HS-5 (cell line): ENCODE measurements at regions not wholly inside any gene's neighbourhood (a gene's known extent, or its start where the extent isn't known, plus 50 kb on each side); places are given as distances from the start of the nearest gene placed in this dataset.

ENCODE experiments used
- DNase-seq: peaks from one replicate; pipeline ENCODE4 v3.0.0-alpha.2; 2012; ENCODE audit warnings: low read depth

DNA sequence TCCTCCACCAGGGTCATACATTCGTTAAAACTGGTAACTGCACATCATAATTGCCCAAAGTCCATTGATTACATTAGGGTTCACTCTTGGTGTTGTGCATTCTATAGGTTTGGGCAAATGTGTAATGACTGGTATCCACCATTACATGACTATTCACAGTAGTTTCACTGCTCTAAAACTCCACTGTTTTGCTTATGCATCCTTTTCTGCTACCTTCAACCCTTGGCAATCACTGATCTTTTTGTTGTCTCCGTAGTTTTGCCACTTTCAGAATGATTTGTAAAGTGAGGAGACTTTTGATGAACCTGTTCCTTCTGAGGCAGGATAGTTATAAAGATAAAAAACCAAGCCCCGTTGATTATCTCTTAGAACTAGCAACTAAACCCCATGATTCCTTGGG, 187.3 kb upstream of the MCHR2 start:
- DNase-seq, result no peak

DNA sequence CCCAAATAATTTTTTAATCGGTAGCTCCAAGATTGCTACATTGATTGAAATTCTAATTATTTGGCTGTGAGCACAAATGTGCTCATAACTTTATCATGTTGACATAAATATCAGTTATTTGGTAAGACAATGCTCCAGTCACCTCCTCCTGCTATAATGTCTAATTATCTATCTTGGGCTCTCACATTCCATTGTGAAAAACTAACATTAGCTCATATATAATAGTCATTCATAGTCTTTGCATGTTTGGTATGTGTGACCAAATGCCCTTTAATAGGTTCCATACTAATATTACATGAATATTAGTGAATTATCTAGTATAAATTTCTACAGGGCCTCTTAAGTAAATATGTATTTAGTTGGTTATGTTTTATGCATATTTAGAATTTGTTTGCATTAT, 185.6 kb upstream of the MCHR2 start:
- no peak for DNase-seq

DNA sequence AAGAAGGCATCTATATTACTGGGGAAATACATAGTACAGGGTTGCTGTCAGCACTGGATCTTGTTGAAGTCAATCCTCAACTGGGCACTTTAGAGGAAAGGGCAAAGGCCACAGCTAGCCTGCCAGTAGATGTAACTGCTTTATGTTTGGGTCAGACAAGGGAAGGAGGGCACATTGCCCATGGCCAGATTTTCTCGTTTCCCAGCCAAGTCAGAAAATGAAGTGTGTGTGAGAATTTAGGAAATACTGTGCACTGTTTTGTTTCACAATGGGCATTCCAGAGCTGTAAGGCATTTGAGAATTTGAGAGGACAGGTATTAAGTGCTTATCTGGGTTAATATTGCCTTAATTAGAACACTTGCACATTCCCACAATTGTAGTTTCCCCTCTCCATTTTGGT, 183.9 kb upstream of the MCHR2 start:
- no peak for DNase-seq

DNA sequence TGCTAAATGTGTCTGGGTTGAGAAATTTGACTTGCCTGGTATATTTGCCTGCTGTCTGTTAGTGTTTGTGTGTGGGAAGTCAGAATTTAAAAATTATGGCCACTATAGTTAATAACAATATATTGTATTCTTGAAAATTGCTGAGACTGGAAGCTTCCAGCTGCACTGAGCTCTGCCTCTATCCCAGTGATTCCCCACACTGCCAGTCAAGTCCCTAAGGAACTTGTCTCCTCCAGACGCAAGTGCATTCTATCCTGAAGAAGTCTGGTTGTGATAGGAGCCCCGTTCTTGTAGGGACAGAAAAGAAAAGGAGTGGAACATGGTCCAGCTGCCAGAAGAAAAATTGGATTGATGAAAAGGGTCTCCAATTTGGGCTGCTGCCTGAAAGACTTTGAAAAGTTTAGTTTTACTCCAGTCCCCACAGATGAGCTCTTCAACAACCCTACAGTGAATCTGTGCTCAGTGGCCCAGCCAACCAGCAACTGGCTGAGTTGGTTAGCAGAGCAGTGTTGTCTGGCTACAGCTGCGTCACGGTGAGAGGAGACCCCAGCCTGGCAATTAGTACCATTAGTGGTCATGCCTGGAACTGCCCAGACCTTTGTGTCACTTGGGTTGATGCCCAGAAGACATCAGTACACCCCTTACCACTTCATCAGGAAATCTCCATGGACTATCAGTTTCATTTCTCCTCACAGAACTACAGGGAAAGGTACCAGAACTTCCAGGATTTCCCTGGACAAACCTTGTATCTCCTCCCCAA, 183.1 kb upstream of the MCHR2 start:
- no peak for DNase-seq

DNA sequence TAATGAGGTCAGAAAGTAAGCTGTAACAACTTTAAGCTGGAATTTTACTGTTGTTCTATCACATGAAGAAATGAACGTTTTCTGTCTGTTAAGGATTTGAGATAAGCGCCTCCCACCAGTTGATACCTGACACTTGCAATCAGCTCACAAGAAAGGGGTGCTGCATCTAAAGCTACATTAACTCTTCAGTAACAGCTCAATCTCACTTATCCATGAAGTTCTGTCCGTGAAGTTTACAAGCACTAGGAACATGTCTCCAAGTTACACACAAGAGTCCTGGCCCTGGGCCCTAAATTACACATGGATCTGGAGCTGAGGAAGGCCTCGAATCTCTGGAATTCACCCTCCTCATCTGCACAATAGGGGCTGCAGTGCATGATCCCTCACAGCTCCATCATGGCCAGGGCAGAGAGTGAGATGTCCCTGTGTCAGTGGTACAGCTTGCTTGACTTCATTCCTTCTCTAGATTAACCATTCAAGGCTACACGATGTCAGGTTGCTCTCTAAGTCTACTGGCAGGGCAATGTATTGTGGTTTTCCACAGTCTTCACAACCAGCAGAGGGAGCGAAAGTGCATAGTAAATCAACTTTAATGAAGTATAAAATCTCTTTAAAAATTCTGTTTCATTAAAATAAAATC, 182.4 kb upstream of the MCHR2 start:
- peak; percentile 28 for DNase-seq

DNA sequence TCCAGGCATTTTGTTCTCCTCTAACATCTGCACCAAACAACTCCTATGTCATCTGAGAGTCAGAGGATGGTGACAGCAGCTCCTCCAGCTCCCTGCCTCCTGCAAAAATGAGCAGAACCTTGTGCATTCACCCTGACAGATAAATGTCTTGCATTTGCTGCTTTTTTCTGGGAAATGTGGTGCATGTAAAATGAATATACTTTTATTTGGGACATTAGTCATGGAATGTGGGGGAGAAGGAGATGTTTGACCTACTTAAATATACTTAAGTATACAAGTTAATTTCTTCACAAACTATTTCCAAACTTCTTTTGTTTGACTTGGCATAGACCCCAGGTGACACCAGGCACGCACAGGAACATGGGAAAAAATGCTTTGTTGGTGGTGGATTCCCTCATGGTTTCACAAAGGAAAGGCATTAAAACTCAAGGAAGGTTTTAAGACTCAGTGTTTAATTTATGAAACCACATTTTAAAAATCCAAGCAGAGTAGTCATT, 181.8 kb upstream of the MCHR2 start:
- peak; percentile 68 for DNase-seq

DNA sequence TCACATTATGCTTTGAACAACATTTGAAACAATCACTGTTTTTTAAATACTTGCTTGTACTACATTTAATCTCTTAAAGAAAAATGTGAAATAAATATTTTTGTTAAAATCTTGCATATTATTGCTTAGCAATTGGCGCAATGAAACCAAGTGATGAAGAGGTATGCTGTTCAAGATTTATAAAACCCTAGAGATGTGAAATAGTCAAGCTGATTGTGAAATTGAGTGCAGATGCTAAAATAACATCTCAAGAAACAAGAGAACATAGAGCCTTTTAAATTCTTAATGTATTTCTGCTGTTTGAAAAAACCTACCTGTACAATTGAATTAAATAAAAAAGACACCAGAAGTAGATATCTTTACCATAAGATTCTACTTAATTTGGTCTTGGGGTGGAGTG, 179.2 kb upstream of the MCHR2 start:
- DNase-seq, result no peak

DNA sequence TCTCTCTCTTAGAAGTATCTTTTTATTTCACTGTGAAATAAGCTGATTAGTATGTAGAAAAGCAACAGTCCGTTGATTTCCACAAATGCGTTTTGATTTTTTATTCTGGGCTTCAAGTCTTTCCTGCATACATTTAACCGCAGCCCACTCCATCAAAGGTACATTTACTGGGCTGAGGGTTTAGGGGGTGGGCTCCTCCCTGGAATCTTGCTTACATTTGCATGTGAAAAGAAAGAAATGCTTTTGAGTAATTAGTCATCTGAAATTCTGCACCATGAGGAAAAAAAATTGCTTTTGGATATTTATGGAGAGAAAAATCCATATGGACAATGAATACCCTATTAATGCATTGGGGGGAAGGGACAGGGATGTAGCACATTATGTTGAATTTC, 178.3 kb upstream of the MCHR2 start:
- DNase-seq, result no peak

DNA sequence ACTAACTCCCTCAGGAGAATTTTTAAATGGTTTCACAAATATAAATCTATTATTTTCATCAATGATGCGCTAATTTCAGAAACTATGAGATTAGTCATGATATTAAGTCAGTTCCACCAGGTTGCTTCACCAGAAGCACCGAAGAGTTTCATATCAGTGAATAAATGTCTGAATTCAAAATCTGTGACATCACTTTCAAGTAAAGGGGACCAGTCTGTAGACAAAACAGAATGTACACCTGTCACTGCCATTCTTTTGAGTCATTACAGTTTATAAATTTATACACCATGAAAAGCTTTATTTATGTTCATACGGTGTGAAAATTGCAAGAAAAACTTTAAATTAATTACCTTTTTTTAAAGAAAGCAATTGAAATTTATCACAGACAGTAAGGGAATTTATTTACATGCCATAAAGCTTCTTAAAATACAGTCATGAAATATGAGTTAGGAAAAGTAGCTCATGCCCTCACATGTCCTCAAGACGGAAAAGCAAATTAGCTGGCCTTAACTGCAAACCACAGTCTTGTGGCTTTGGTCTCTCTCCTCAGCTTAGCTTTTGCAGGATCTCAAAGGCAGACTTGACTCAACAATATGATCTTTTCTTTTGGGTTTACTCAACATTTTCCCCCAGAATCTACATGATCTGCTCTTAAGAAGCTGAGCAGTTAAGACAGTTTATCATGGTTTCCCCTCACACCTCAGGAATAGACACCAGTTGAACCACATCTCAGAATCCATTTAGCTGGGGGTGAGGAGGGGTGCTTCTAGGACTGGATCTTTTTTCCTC, 177.7 kb upstream of the MCHR2 start:
- DNase-seq, result no peak

DNA sequence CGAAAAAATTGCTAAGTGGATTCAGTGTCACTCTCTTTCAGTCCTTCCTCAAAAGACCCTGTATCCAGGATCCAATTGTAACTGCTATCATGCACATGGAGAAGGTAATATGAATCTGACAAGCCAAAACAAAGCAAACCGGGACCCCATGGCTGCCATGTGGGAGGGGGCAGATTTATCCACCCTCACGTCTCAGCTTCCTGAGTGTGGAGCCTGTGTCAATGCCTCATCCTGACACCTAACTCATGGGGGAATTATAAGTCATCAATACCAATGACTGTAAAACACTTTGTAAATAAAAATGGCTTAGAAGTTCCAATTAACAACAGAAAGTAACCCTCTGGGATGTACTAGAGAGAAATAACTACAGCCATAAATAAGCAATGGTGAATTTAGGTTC, 174.1 kb upstream of the MCHR2 start:
- no peak for DNase-seq

DNA sequence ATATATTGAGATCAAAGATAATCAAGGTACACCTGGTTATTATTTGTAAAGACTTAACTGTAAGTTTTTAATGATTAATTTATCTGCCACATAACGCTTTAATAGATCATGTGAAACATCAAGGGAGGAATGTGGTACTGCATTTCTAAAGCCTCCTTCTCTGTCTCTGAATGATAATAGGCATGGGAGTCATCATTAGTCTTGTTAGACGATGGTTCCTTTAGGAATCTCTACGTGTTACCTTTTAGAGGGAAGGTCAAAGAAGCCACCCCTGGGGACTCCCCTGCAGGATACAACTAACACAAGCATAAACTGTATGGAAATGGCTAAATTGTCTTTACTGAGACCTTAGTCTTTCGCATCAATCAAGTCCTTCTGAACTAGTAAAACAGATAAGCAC, 173.6 kb upstream of the MCHR2 start:
- DNase-seq, result no peak

DNA sequence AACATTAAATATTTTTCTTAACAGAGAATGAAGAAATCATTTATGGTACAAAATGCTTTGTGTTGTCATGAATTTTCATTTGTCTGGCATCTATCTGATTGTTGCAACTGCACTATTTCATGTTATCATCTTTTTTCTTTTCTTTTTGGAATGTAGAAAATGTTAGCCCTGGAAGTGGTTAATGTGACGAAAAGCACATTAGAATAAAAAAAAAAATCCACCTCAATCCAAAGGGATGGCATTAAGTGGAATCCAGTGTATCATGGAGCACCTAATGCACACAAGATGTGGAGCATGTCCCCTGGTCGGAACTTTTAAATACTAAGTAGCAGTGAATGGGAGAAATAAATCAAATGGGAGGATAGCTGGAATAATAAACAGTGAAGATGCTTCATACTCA, 172.9 kb upstream of the MCHR2 start:
- no peak for DNase-seq

DNA sequence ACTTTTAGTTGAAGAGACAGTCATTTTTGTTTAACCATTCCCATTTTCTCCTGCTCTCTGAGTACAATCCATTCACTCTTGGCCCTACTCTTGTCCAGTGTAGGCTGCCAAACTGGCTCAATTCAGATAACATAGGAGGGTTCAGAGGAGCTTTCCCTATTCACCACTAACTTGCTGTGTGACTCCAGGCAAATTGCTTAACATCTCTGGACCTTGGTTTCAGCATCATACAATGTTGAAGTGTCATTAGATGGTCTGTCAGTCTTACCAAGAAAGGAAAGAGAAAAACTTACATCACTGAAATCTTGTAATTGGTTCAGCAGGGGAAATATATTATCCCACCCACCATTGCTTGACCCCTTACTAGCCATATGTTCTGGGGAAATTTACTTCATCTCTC, 171.4 kb upstream of the MCHR2 start:
- DNase-seq, result no peak

DNA sequence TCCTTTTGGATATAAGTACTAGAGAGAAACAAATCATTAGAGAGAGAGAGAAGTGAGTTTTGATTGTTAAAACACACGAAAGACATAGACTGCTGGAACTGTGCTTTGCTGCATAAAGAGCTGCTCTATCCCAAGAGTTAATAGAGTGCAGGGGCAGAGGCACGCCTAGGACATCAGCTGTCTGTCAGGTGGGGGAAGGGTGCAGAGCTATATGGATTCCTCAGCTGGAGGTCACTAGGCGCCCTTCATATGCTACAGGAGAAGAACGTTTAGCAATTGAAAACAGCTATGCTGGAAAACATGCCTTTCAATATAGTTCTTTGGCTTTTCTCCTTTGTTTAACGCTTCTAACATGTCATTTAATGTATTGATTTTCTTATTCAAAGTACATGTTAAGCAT, 169.0 kb upstream of the MCHR2 start:
- no peak for DNase-seq

DNA sequence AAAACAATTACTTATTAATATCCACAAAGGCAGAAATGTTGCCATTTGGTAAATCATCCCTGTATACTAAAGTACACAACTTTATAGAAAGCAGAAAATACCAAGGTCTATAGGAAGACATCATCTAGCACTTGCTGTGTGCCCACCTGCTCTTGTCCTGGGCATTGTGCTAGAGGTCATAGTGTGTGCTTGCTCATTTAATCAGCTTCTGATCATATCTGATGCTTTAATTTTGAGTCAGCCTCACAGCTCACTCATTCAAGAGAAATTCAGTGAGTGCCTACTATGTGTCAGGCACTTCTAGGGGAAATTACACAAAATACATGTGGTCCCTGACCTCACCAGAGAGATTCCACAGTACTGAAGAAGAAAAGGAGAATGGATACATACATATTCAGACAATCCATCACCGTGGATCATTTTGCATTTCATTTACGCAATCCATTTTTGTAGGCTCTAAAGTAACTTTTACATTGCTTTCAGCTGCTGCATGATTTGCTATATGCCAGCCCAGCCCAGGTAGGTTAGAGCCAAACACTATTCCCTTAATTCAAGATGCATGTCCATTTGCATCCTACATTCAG, 167.9 kb upstream of the MCHR2 start:
- DNase-seq, result no peak

DNA sequence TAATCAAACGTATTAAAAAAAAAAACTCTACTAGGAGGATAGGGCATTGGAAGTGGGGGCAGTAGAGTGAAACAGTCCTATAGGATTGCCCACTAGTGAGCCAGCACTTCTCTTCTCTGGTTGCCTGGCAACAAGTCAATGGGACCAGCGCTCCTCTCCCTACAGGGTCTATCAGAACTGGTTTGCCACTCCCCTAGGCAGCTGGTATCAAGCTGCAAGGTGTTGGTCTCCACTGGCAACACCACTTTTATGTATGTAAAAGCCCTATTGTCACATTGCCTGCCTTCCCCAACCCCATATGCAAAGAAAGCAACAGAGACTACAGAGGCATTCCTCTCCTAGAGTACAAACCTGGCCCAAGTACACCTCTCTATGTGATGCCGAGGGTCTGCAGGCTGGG, 166.9 kb upstream of the MCHR2 start:
- DNase-seq, result no peak

DNA sequence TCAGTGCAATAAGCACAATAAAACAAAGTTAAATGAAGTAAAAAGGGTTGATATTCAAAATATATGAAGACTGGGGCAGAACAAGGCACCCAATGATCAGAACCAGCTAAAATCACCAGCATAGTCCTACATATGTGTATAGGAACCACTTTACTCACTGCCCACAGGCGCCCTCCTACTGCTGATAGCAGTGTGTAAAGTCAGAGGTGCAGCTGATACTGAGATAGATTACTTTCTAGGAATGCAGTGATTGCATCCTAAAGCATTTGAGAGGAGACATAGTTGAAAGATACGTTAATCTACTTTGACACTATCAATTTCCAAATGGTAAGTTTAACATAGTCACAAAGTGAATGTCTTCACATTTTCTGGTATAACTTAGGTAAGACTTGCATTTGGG, 161.1 kb upstream of the MCHR2 start:
- no peak for DNase-seq

DNA sequence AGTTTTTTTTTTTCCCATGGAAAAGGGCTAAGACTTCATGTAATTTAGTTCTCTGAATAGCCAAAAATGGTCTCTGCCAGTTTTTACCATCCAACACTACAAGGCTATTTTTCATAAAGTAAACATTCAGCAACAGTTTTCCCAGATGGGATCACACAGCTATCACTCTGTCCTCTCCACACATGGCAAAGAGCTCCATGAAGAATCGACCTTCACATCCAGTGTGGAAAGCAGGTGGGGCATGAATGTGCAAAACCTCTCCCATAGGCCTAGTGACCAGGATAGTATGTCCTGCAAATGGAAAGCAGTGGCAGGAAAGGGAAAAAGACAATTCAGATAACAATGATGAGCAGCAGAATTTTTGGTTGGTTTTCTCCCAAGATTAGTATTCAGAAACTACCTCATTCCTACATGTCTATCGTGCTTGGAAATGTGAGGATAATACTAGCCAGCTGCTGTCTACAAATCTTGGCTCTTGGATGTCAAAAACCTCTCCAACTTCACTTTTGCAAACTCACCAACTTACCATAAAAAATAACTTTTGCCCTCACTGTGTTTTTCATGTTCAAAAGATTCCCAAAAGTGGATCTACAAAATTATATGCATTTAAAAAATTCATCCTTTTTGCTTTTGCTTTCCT, 159.7 kb upstream of the MCHR2 start:
- DNase-seq, result no peak

DNA sequence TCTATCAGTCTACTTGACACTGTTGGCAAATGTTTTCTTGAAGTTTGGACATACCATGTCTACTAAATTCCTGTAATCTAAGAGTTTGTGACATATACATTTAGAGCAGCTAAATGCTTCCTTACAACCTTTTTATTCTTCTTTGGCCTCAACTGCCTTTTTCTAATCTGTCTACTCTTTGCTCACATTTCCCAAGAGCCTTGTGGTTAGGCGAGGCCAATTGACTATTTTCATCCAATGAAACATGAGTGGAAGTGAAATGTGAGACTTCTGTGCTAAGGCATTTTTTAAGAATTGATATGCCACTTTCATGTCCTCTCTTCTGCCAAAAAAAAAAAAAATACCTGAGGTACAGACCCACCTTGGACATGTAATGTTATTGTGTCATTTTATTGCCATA, 158.2 kb upstream of the MCHR2 start:
- DNase-seq, result no peak

DNA sequence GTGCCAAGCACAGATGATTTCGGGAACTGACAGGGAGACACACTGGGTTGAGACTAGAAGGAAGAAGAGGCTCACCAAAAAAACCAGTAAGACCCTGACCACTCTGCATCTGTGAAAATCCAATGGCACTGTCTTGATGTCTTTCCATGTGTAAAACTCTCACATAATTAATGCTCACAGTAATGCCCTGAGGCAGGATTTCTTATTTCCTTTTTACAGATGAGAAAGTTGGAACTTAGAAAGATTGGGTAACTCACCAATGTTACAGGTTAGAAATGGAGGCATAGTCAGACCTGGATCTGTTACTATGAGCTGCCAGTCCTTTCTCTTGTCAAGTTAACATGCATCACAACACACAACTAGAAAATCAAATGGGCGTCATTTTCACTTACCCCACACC, 151.0 kb upstream of the MCHR2 start:
- DNase-seq, result no peak

DNA sequence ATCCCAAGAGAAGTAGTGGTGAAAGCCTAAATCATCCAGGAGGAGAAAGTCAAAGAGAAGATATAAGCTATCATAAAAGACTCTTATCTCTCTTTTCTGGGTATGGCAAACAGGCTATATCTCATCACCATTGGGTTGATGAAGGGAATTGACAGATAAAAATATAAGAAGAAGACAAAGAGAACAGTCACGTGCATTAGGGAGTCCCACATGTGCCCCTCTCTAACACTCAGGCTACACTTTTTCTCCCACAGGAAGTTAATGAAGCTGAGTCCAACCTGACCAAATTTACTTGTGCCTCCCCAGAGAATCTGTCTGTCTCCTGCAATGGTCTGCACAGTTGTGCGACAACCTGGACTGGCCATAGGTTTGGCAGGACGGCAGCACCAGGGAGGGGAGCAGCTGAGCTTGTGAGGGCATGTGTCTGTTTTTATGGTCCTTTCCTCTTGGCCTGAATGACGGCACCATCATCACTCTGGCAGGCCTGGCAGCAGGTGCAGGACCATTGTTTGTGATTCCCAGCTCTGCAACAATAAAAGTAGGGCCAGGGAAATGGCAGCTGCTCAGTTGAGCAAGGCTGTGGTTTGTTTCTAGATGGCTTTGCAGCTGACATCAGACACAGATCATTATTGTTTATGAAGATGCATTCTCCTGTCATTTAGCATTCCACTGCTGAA, 144.5 kb upstream of the MCHR2 start:
- no peak for DNase-seq

DNA sequence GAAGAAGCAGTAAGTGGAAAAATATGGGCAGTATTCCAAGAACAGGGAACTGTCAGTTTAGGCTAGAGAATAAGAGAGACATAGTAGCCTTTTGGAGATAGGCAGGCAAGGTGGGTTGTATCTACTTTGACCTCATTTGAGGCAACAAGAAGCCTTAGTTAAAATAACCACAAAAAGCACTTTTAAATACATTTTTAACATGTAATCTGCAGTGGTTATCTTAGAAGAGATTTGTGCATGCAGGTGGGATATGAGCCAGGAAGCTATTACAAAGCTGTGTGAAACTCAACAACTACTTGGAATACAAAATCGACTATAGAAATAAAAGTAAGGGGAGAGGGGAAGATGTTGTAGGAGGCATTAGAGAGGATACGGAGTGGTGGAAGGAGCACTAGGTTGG, 143.7 kb upstream of the MCHR2 start:
- DNase-seq, result no peak
